Forelimb muscle (tissue), 1 donor: ENCODE measurements at regions not wholly inside any gene's neighbourhood (a gene's known extent, or its start where the extent isn't known, plus 50 kb on each side); places are given as distances from the start of the nearest gene placed in this dataset.

ENCODE experiments used
- DNase-seq: peaks from one replicate; pipeline ENCODE4 v3.0.0-alpha.2; 2013; ENCODE audit warnings: low read depth

DNA sequence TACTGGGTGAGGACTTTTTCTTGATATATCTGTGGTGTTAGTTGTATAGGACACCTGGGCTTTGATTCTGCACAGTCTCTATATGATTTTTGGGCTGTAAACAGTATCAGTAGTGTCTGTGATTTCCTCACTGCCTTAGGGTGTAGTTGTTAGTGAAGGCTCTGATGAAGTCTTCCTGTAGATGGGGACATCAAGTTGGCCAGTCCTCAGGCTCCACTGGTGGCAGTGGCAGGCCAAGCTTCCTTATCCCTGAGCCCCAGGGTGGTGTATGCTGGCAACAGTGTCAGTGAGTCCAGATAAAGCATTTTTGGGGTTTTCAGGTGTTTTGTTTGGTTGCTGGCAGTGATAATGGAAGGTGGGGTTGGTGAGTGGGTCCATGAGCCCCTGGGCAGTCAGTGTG, 961.4 kb downstream of the DSC3 start:
- DNase-seq = no peak

GRCh38 chr18:30072609-30073385, 969.7 kb downstream of the DSC3 start:
- DNase-seq = no peak

DNA sequence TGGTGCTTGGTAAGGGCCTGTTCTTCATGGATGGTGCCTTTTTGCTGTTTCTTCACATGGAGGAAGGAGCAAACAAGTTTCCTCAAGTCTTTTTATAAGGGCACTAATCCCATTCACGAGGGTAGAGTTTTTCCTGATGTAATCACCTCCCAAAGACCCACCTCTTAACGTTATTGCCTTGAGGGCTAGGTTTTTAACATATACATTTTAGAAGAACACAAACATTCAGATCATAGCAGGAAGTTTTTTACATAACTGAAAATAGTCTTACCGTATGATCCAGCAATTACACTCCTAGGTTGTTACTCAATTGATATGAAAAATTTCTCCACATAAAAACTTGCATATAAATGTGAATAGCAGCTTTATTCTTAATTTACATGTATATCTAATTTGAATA, 976.3 kb downstream of the DSC3 start:
- DNase-seq = no peak

DNA sequence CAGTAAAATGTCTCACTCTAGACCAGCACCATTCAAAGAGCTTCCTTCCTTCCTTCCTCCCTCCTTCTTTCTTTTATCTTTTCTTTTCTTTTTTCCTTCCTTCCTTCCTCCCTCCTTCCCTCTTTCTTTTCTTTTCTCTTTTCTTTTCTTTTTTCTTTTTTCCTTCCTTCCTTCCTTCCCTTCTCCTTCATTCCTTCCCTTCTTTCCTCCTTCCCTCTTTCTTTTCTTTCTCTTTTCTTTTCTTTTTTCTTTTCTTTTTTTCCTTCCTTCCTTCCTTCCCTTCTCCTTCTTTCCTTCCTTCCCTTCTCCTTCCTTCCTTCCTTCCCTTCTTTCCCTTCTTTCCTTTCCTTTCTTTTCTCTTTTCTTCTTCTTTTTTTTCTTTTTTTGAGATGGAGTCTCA, 985.1 kb downstream of the DSC3 start:
- DNase-seq = no peak

DNA sequence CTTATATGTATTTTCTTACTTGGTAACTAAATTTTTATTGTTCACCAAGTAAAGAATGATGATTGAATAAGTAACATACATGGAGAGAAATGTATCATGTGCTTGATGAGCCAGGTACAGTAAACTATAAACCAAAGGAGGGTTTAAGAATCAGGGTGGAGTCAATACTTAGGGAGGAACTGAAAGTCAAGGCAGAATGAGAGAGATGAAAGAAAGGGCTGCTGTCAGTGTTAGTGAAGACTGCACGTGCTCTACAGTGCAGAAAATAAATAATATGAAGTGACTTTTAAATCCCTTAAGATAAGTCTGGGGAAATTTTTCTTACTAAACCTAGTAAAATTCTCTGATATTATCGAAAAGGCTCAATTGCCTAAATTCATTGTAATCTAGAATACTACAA, 986.0 kb downstream of the DSC3 start:
- no peak for DNase-seq

DNA sequence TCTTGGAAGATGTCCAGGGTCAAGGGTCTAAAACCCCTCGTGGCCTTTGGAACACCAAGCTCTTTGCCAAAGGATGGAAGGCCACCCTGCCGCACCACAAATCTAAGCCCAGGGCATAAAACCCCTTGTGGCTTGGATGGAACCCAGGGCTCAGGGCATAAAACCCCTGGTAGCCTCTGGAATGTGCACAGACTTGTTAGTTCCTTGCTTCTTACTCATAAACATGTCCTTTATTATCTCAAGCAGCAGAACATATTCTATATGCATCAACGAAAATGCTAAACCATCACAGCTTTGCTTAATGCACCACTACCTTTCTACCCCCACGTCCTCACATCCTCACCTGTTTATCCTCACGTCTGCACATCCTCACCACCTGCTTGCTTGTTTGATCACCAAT, 998.0 kb downstream of the DSC3 start:
- no peak for DNase-seq

DNA sequence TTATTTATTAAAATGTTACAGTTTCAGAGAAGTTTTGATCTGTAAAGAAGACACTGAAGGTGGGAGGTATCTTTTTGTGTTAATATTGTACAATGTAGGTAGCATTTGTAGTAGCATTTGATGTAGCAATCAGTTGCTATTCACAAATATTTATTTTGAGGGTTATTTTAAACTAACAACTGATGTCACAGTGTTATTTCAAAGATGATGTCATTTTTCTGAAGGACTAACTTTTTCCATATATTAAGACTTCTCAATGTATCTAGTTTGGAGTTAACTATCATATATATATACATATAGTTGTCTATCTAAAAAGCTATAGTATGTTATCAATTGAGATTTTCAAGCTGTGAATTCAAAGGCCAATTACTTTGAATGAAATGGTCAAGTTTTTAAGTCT, 1003.3 kb downstream of the DSC3 start:
- DNase-seq = no peak

DNA sequence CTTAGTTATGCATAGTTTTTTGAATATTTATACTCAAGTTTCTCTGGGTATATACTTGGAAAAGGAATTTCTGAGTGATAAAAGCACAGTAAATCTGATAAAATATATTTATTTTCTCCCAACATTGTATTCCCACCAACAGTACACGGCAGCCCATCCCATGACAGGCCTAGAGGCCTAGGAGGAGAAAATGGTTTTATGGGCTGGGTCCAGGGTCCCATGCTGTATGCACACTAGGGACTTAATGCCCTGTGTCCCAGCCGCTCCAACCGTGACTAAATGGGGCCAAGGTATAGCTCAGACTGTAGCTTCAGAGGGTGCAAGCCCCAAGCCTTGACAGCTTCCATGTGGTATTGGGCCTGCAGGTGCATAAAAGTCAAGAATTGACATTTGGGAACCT, 1007.7 kb downstream of the DSC3 start:
- no peak for DNase-seq

GRCh38 chr18:30016179-30016578, 1026.4 kb downstream of the DSC3 start:
- DNase-seq = no peak

- DNase-seq = no peak
Measured at GRCh38 chr18:30004965-30005364, 1037.6 kb downstream of the DSC3 start.

- no peak for DNase-seq
Measured at GRCh38 chr18:29982218-29982617, 1060.3 kb downstream of the DSC3 start.

GRCh38 chr18:29979881-29980280, 1062.7 kb downstream of the DSC3 start:
- DNase-seq = no peak

GRCh38 chr18:29969876-29970275, 1072.7 kb downstream of the DSC3 start:
- no peak for DNase-seq

GRCh38 chr18:29962579-29962978, 1080.0 kb downstream of the DSC3 start:
- DNase-seq = no peak

- no peak for DNase-seq
Measured at GRCh38 chr18:29960539-29960938, 1082.0 kb downstream of the DSC3 start.

- no peak for DNase-seq
Measured at GRCh38 chr18:29930231-29930630, 1112.3 kb downstream of the DSC3 start.

DNA sequence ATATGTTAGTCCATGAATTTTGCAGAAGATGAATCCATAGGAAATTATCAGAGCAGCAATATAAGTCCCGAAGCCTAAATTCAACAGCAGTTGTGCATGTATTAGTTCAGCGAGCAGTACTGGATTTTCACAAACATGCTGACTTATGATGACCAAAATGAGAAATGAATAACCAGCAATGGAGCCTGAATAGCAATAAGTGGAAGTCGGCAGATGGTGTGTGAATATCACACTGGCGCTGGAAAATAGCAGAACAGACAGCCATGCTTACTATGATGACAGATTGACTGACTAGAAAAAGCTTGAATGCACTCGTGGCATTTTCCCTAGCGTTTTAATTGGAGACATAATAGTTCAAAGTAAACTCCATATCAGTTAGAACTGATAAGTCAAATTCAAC, 1114.5 kb downstream of the DSC3 start:
- DNase-seq = no peak

- DNase-seq = no peak
Measured at GRCh38 chr18:29925566-29925965, 1117.0 kb downstream of the DSC3 start.

DNA sequence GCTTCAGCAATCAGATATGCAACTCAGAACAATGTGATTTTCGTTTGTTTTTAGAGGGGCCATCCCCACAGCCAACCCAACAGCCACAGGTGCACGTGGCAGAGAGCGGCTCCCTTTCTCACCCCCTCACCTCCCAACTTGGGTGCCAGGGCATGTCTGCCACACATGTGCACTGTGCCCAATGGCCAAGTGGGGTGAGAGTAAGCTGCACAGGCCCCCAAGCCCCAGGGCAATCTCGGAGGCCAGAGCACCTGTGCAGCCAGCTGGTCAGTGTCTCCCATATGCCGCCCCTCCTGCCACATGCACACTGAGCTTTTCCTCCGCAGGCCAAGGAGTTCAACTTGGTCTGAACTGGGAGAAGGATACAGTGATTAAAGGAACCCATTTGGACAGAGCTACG, 1130.2 kb downstream of the DSC3 start:
- DNase-seq = no peak

- no peak for DNase-seq
Measured at GRCh38 chr18:29892960-29893558, 1149.5 kb downstream of the DSC3 start.

DNA sequence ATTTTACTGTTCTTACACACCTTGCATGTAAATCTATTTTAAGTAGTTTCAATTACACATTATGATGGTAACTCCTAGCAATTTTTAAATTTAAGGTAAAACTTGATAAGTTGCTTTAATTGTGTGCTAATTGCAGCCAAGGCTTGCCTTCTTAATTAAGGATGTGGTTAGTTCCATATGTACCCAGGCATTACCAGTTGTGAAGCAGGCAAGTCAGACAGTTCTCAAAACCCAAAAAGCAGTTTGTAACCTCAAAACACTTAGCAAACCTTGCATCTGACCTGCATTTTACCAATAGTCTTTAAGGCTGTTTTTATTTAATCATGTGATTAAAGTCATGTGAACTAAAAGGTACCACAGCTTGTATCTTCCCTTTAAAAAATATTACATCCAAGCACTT, 1159.4 kb downstream of the DSC3 start:
- DNase-seq = no peak

DNA sequence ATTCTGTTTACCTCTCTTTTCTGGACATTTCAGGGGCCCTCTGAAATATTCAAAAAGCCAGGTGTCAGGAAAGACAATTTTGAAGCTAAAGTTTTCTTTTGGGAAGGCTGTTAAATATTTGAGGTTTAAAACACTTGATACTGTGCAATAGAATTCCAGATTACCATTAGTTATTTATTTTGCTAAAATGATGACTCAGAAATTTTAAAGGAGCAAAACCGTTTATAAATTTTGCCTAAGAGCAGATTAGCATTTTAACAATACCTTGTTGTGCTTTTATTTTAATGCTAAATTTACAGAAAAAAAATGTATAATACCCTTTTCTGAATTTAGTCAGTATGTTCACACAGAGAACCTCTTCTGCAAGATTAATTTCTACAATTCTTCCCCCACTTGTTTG, 1159.9 kb downstream of the DSC3 start:
- DNase-seq = no peak

- no peak for DNase-seq
Measured at GRCh38 chr18:29879763-29880162, 1162.8 kb downstream of the DSC3 start.
